Left lung (tissue), 4 donors: ENCODE measurements at regions not wholly inside any gene's neighbourhood (a gene's known extent, or its start where the extent isn't known, plus 50 kb on each side); places are given as distances from the start of the nearest gene placed in this dataset.
A peak's percentile ranks its signal among the peaks of the same experiment; 100 is the strongest.

Experiments used
- ATAC-seq: fragments of 200-7000 bp; cut with Tn5 transposase; one replicate; pipeline ENCODE4 v1.9.1; 2020; ENCODE audit warnings: moderate library complexity
- DNase-seq, 4 donors: peaks; one replicate each; pipeline ENCODE4 v3.0.0-alpha.2; 2013 to 2020
- H3K27ac ChIP-seq, 2 donors: fragments of 200-600 bp; sonication (generic) in 1 of 2; one replicate each; pipeline versions ENCODE4 v1.5.0 to v1.8.0; 2020 to 2021
- H3K27me3 ChIP-seq, 2 donors: fragments of 200-600 bp; sonication (generic) in 1 of 2; one replicate each; pipeline versions ENCODE4 v1.5.0 to v1.8.0; 2020 to 2021
- H3K36me3 ChIP-seq, 2 donors: fragments of 200-600 bp; sonication (generic) in 1 of 2; one replicate each; pipeline versions ENCODE4 v1.5.0 to v1.8.0; 2020 to 2021
- H3K4me1 ChIP-seq, 2 donors: fragments of 200-600 bp; one replicate each; pipeline ENCODE4 v1.8.0; 2021
- H3K4me3 ChIP-seq, 2 donors: fragments of 200-600 bp; sonication (generic) in 1 of 2; one replicate each; pipeline versions ENCODE4 v1.5.0 to v1.8.0; 2020 to 2021; ENCODE audit warnings: mild to moderate bottlenecking in 1 of 2
- H3K9me3 ChIP-seq, 2 donors: fragments of 200-600 bp; sonication (generic) in 1 of 2; one replicate each; pipeline versions ENCODE4 v1.5.0 to v1.8.0; 2020 to 2021
- CTCF ChIP-seq, 2 donors: fragments of 200-600 bp; sonication (generic) in 1 of 2; IDR thresholded peaks; one replicate each; pipeline versions ENCODE4 v1.5.0 to v1.8.0; 2021; ENCODE audit warnings: antibody characterized with exemption in 2 of 2
- intact Hi-C, 2 donors: fragments of 100-400 bp; cut with DNase I; formaldehyde crosslinking; loops; one replicate each; pipeline versions ENCODE4 v1.11.2 to v1.14.2; 2022
- donor health status: DM: no; HTN: yes; CAD: no.
- donor health status: DM: no; HTN: no; CAD: no.

- H3K27me3 ChIP-seq = no peaks in the 10 kb centered on the region
- no peaks in the 10 kb centered on the region for H3K36me3 ChIP-seq
- H3K9me3 ChIP-seq = no peaks in the 10 kb centered on the region
- DNase-seq (peak in 1 of 4 donors; percentile 13), ATAC-seq (no peak)
- no peak overlapping the region for H3K27ac ChIP-seq
- no peaks in the 10 kb centered on the region for H3K4me1 ChIP-seq
- intact Hi-C loops = no loop called here
- TF ChIP-seq CTCF (IDR thresholded peaks at IDR 0.05) = no peak
- no peak overlapping the region for H3K4me3 ChIP-seq
Observed at GRCh38 chr5:167950126-167950721, 341.2 kb upstream of the WWC1 start.

- peak in 1 of 4 donors; percentile 13 for DNase-seq
- TF ChIP-seq CTCF (IDR thresholded peaks at IDR 0.05) = no peak
Observed at GRCh38 chr5:167951116-167951515, 340.3 kb upstream of the WWC1 start.

GRCh38 chr5:167952278-167952995 lies 339.0 kb upstream of the WWC1 start:
- no peak overlapping the region for H3K4me3 ChIP-seq
- no peaks in the 10 kb centered on the region for H3K27me3 ChIP-seq
- ATAC-seq = no peak
- no peak overlapping the region for H3K27ac ChIP-seq
- TF ChIP-seq CTCF (IDR thresholded peaks at IDR 0.05) = no peak
- no peak for DNase-seq
- H3K4me1 ChIP-seq = no peaks in the 10 kb centered on the region
- H3K9me3 ChIP-seq = peaks cover 0 to 6% of the 10 kb centered on the region in 2 donors
- intact Hi-C loops = no loop called here
- H3K36me3 ChIP-seq = no peaks in the 10 kb centered on the region

More at GRCh38 chr5:167951116-167951515, 340.3 kb upstream of the WWC1 start:
- intact Hi-C loops = no loop called here
- Histone ChIP-seq H3K4me1 (no peaks in the 10 kb centered on the region), H3K27me3 (no peaks in the 10 kb centered on the region), H3K36me3 (no peaks in the 10 kb centered on the region), H3K27ac (no peak overlapping the region), H3K9me3 (peaks cover 0 to 3% of the 10 kb centered on the region in 2 donors), H3K4me3 (no peak overlapping the region)
- ATAC-seq = no peak

- Histone ChIP-seq H3K4me3 (no peak overlapping the region), H3K36me3 (no peaks in the 10 kb centered on the region), H3K4me1 (no peaks in the 10 kb centered on the region), H3K27me3 (no peaks in the 10 kb centered on the region), H3K27ac (no peak overlapping the region), H3K9me3 (peaks cover 0 to 9% of the 10 kb centered on the region in 2 donors)
- DNase-seq (no peak), ATAC-seq (no peak)
- no peak for TF ChIP-seq CTCF (IDR thresholded peaks at IDR 0.05)
- intact Hi-C loops = no loop called here
Observed at GRCh38 chr5:167953151-167953798, 338.2 kb upstream of the WWC1 start.

- H3K9me3 ChIP-seq = peaks cover 0 to 15% of the 10 kb centered on the region in 2 donors
- DNase-seq (no peak), ATAC-seq (no peak)
- no peaks in the 10 kb centered on the region for H3K36me3 ChIP-seq
- no peak for TF ChIP-seq CTCF (IDR thresholded peaks at IDR 0.05)
- no peak overlapping the region for H3K27ac ChIP-seq
- no peak overlapping the region for H3K4me3 ChIP-seq
- H3K4me1 ChIP-seq = no peaks in the 10 kb centered on the region
- no peaks in the 10 kb centered on the region for H3K27me3 ChIP-seq
- intact Hi-C loops = no loop called here
Observed at GRCh38 chr5:167961731-167962130, 329.7 kb upstream of the WWC1 start.
